ENCODE measurements at regions not wholly inside any gene's neighbourhood (a gene's known extent, or its start where the extent isn't known, plus 50 kb on each side); places are given as distances from the start of the nearest gene placed in this dataset.
"Not testable (repeated sequence)": the region's sequence is repeated elsewhere in the genome, so short reads cannot be mapped to it uniquely, and the experiment has no call there.

DNA sequence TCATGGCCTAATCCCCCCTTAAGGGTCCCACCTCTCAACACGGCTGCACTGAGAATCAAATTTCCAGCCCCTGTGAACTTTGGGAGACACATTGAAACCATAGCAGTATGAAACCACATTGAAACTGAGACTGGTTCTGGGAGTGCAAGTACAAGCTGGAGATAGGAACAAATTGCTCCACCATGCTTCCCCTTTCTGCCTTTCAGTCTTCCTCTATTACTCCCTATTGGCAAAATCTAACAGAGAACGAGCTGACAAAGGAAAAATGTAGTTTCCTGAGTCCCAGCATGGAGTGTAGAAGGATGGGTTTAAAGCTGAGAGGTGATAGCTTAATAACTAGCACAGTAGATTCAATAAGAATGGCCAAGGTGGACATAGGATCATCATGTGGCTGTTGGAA is 161.7 kb upstream of the RPL34 start:
- no peak for DNase-seq (ENCODE audit: low read depth)

DNA sequence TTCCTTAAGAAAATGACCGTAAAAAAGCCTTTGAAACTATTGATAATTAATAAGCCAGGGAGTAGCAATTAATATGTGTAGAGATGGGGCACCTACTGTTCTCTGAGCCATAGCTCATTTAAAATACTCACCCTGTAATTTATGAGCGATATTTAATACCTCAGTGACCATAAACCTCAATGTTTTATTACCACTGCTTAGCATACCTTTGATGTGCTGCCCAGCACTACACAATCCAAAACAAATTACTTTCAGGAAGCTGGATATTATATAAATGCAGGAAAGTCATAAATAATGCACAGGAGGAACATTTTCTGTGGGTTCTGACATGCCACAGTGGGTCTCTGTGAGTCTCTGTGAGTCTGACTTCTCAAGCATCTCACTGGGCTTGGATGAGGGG is 166.1 kb upstream of the RPL34 start:
- DNase-seq (ENCODE audit: low read depth), result no peak

DNA sequence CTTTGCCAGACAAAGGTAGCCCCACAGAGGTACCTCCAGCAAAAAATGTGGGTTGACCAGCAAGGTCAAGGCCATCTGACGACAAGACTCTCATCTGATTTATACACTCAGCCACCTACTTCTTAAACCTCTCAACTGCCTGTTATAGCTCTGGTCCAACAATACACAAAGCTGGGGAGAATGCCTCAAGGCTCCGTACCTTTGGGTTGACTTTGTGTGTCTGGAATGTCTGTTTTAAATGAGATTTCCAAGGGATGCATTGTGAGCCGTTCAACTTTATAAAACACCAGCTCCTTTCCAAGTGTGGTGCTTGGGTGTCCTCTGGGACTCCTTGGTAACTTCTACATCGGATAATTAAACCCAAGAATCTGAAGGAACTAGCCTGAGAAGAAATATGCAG is 167.0 kb upstream of the RPL34 start:
- DNase-seq (ENCODE audit: low read depth), result no peak

DNA sequence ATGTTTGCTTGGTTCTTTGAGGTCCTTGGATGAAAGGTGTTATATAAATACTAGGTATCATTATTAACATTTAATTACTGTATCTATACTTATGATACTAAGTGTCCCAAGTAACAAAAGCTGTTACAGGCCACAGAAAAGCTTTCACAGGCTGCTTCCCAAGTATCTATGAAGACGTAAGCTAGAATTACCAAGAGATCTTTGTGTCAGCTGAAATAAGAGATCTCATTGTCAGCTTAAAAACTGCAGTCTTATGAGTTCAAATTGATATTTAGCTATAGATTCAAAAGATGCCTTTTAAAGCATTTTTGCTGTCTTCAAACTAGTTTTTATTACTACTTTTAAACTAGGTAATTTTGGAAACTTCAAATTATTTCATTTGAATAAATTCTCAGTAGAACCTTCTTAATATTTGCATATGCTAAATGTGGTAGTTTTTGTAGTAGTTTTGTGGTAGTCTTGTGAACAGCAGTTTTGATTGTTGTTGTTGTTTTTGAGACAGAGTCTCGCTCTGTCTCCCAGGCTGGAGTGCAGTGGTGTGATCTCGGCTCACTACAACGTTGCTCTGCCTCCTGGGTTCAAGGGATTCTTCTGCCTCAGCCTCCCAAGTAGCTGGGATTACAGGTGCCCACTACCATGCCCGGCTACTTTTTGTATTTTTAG is 170.0 kb upstream of the RPL34 start:
- DNase-seq (ENCODE audit: low read depth), result no peak

DNA sequence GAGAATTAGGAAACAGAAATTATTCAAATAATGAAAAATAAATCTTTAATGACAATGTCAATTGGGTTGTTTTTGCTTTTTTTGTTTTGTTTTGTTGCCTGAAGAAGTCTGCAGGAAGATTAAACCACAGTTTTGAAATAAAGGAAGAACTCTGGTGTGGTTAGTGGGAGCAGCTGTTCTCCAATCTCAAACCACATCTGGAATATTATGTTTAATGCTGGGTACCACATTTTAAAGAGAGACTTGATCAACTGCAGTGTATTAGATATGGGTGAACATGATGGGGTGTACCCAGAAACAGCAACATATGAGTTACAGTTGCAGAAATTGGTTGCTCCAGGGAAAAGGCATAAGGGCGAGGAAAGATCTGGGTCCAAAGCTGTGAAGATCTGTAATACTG is 171.2 kb upstream of the RPL34 start:
- no peak for DNase-seq (ENCODE audit: low read depth)

DNA sequence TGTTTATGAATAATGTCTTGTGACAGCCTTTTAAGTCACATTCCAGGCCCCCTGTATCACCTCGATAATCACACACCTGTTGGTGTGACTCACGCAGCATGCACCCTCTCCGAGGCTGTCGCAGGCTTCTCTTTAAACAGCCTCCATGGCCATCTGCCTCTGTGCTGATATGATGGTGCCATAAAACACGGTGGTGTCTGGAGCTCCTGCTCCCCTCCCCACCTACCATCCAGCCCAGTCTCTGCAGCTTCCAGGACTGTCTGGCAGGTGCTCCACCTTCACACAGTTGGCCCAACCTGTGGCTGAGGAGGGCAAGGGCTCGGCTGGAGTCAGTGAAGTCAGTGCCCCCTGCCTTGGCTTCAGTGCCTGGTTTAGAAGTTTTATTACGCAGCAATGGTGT is 173.8 kb upstream of the RPL34 start:
- DNase-seq (ENCODE audit: low read depth), result no peak

DNA sequence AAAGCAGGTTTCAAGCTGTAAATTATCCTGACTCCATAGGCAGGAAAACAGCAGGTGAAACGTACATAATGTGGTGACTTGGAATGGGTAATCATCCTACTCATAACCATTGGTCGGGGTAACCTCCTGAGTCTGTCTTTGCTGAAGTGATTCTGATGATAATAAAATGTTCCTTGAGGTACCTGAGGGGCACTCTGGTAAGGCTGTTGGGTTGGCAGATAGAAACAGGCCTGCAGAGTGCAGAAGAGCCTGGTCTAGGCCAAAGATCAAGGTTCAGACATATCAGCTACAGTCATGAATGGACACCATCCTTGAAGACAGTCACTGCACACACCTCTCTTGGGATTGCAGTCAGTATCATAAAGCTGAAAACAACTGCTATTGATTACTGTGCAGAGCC is 174.7 kb upstream of the RPL34 start:
- DNase-seq (ENCODE audit: low read depth), result no peak

DNA sequence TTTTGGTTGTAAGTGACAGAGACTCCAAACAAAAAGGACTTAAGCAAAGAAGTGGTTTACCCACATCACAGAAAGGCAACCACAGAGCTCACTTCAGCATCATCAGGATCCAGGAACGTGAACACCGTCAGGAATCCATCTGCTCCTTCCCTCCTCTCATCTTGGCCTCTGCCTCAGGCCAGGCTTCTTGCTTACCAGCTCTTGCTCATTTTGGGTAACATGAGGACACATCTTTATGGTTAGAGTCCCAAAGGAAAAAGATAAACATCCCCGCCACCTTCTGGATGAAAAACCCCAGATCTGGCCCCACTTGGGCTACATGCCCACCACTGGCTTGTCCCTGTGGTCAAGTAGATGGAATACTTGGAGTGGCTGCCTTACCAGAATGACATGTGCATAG is 176.8 kb upstream of the RPL34 start:
- DNase-seq (ENCODE audit: low read depth), result no peak

DNA sequence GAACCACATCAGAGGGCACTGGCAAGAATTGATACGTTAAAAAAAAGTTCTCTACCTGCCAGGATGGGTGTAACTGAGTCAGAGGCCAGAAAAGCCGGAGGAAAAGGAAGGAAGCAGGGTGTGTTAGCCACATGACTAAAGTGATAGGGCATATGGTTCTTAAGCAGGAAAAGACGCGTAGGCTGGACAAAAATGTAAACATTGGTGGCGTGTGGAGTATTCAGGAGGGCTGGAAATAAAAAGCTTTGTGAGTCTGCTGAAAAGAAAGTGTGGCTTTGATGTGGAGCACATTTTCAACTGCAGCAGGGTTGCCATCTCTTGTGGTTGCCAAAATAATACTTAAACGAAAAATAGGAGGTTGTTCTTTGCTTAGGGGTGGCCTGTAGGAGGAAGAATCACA is 186.5 kb upstream of the RPL34 start:
- peak; percentile 3 for DNase-seq (ENCODE audit: low read depth)

DNA sequence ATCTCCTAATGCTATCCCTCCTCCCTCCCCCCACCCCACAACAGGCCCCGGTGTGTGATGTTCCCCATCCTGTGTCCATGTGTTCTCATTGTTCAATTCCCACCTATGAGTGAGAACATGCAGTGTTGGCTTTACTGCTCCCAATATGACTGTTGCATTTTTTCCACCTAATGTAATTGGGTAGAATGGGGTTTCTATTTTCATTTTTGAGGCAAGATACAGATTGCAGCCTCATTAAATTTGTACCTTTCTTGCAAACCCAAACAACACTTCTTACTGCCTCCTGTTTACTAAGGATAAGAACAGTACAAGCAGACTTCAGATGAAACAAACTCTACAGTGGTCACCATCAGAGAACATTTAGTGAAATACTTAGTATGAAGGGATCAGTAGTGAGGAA is 187.0 kb upstream of the RPL34 start:
- not testable (repeated sequence) for DNase-seq (ENCODE audit: low read depth)

DNA sequence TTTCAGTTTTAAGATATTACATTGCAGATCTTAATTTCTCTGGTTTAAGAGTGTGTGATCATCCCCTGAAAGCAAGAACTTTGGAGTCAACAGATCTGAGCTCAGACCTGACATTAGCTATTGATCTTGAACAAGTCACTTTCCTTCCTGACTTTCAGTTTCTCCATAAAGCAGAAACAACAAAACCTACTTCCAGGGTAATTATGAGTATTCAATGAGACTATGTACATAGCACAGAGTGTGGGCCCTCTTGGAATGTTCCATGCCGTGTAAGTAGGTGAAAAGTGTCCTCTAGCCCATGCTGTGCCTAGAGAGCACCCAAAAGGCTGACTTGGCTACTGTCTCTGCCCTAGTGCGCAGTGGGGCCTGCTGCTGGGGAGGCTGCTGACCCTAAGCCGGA is 188.0 kb upstream of the RPL34 start:
- DNase-seq (ENCODE audit: low read depth), result no peak

DNA sequence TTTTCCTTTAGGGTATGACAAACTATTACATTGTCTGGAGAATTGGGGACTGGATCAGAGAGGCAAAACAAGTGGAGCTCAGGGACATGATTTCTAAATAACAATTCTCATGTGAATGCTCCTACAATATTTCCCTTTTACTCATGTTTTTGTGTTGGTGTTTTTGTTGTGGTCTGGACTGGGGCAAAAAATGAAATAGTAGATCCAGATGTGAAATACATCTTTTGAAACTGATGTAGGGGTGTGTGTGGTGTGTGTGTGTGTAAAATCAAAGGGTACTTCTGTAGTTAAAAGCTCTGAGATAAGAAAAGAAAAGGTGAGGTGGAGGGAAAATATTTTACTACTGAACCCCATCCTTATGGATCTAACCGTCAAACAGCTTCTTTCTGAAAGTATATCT is 188.4 kb upstream of the RPL34 start:
- no peak for DNase-seq (ENCODE audit: low read depth)

DNA sequence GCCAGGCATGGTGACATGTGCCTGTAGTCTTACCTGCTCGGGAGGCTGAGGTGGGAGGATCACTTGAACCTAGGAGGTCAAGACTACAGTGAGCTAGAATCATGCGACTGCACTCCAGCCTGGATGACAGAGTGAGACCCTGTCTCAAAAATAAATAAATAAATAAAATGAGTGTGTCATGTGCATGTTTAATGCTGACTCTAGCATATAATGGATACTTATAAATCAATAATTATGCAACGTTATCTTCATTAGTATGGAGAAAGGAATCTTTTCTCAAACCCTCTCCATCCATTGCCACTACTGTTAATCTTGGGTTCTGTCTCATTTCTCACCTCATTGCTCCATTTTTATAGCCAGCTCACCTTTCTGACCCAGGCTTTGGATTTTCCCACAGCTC is 189.5 kb upstream of the RPL34 start:
- no peak for DNase-seq (ENCODE audit: low read depth)

DNA sequence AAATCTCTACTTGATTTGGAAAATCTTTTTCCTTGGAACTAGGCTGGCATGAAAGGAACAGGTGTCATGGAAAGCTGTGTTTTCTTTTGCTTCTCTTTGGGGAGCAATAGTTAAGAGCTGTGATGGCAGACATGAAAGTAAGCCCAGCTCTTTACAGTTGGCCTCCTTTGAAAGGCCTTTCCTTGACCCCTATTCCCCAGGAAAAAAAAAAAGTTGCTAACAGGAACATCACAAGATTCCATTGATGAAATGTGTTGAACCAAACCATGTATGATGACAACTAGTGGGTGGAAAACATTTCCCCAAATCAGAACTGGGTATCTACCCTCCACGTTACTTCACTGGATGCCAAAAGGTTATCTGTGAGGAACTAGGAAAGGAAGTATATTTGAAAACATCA is 190.7 kb upstream of the RPL34 start:
- DNase-seq (ENCODE audit: low read depth), result no peak

DNA sequence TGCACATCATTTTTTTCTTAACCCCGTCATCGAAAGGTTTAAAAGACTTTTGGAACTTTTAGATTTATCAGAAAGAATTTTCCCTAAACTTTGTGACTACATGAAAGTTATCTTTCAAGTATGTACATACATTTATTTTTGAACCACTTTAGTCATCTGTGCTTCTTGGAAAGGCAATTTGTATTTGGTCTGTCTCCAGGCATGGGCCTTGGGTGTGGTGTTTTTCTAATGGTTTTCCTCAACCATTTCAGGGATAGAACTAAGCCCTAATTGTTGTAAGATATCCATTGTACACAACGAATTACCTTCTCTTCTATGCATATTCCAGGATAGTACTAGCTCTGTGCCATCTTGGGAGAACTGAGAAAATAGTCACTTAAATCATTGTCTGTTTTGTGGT is 191.5 kb upstream of the RPL34 start:
- DNase-seq (ENCODE audit: low read depth), result no peak

DNA sequence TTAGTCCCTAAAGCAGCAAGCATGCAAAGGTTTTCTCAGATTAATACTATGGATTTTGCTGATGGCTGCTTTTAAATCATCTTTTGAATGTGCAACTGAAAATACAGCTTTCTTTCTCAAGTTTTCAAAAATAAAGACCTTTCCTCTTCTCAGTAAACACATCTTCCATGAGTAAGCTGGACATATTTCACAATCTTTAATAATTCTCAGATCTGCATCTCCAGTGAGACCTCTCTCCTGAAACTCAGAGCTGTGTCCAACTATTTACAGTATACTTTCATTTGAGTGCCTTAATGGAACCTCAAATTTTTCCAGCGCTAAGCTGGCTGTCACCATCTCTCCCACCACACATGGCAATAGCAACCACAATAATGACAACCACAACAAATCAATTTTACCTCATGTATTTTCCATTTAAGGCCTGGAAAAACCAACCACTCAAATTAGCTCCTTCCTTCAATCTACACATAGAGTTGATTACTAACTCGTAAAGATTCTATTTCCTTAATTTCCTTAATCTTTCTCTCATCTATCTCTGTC is 192.4 kb upstream of the RPL34 start:
- no peak for DNase-seq (ENCODE audit: low read depth)

DNA sequence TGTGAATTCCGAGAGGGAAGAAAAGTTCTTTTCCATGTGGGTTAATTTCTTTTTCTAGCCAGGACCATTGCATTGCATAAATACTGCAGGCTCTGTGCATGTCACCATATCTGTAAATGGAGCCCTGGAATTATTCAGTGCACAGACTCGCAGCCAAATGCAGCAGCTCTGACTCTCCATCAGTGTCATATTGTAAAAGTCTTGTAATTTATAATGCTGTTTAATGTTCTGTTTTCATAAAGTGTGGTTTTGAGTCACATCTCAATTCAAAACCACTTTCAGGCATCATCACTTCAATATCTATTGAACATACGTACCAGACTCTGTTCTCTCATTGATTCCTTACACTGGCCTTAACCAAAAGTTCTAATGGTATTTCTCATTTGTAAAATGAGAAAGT is 193.9 kb upstream of the RPL34 start:
- no peak for DNase-seq (ENCODE audit: low read depth)

DNA sequence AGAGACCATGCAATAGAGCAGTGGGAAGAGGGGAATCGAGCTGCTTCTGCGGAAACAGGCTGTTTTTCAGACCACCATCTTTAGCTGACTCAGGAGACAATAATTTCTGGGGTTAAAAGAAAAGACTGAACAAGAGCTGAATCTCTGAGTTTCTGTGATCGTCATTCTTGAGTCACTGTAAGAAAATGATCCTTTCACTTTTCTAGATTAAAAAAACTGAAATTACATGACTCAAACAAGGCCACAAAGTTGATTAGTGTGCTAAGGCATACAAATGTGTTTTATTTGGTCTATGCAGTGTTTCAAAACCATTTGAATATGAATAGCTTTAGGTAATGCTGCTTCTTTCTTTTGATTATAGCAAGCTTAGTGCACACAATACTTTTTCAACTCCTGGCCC is 194.4 kb upstream of the RPL34 start:
- DNase-seq (ENCODE audit: low read depth), result no peak

DNA sequence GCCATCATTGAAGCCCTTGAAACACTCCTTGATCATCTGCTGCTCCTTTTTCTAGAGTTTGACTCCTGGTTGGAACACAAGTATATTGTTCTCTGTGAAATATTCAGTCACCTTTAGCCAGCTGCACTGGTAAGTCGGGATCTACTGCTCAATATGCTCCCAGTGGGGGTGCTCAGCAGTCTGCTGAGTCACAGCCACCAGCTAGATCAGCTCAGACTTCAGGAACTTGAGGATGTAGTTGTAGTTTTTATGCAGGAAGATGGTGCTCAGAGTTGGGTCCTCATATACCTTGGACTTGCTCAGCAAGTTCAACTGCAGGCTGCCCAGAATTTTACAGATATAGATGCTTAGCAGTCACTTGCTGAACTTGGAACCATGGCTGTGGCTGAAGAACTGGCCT is 202.5 kb upstream of the RPL34 start:
- no peak for DNase-seq (ENCODE audit: low read depth)

DNA sequence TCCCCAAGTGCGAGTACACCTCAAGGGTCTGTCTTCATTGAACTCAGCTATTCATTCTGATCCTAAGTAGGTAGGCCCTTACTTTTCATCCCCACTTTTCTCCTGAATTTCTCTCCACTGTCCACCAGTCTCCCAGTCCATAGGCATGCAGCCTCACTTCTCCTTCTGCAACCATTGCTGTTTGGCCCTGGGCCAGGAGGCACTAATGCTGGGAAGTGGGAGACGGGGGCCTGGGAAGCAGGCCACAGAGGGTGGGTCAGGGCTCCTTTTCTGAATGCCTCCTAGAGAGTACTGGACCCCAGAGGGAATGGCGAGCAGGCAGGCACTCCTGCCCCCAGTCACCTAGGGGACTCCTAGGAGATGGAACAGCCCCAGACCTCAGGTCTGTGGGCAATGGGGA is 203.5 kb upstream of the RPL34 start:
- no peak for DNase-seq (ENCODE audit: low read depth)

DNA sequence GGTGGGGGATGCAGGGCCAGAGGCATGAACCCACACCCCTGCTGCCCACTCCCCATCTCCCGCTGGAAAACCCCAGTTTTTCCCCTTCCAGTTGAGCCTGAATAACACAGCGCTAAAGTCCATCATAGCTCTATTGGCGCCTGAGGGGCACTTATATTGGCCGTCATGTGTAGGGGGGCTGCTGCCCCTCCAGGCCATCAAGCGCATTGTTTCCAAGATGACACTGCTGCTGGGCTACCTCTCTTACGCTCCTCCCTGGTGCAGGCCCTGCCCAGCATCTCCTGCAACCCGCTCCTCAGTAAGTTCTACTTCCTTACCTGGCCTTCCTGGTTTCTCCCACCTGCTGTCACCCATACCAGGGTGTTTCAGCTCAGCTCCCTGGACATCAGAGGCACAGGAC is 205.0 kb upstream of the RPL34 start:
- DNase-seq (ENCODE audit: low read depth), result no peak

DNA sequence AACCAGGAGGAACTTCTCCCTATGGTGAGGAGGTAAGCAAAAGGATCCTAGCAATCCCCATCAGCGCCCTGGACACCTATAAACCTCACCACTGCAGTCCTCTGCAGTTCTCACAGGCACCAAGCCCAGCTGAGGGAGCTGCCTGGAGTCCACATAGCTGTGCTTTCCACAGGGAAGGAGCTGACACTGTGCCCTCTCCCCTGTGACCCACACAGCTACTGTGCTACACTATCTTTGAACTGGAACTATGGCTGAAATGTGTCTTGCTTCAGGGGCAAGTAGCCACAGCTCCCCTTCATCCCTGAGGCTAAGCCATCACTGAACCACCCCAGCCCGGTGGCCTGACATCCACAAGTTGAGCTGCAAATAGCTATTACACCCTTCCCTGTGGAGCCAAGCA is 208.5 kb upstream of the RPL34 start:
- no peak for DNase-seq (ENCODE audit: low read depth)

DNA sequence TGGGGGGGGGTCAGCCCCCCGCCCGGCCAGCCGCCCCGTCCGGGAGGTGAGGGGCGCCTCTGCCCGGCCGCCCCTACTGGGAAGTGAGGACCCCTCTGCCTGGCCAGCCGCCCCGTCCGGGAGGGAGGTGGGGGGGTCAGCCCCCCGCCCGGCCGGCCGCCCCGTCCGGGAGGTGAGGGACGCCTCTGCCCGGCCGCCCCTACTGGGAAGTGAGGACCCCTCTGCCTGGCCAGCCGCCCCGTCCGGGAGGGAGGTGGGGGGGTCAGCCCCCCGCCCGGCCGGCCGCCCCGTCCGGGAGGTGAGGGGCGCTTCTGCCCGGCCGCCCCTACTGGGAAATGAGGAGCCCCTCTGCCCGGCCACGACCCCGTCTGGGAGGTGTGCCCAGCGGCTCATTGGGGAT is 210.7 kb upstream of the RPL34 start:
- not testable (repeated sequence) for DNase-seq (ENCODE audit: low read depth)

DNA sequence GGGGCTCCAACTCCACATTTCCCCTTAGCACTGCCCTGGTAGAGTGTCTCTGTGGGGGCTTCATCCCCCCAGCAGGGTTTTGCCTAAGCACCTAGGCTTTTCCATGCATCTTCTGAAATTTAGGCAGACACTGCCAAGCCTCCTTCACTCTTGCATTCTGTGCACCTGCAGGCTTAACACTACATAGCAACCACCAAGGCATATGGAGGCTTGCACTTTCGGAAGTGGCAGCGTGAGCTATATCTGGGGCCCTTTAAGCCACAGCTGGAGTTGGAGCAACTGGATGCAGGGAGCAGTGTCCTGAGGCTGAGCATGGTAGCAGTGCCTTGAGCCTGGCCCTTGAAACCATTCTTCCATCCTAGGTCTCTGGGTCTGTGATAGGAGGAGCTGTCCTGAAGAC is 214.8 kb upstream of the RPL34 start:
- DNase-seq (ENCODE audit: low read depth), result no peak

DNA sequence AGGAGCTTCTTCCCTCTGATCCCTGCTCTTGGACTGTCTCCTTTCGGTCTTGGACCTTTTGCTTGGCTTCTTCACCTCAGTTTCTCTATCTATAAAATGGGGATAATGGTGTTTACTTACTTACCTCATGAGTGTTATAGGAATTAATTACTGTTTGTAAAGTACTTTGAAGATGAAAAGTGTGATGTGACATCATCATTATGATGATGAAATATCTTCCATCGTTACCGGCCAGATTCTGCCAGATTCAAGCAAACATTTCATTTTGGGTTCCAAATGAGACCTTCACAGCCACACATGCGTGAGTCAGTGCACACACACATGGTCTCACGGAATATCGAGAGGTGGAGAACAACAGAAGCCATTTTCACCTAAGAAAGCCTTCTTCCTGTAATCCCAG is 220.1 kb upstream of the RPL34 start:
- DNase-seq (ENCODE audit: low read depth), result no peak
